Adrenal gland (tissue), 9 donors: ENCODE measurements at regions not wholly inside any gene's neighbourhood (a gene's known extent, or its start where the extent isn't known, plus 50 kb on each side); places are given as distances from the start of the nearest gene placed in this dataset.

Source experiments
- DNase-seq, 7 donors: peaks; one replicate each; pipeline ENCODE4 v3.0.0-alpha.2; 2019 to 2020
- H3K27ac ChIP-seq, 5 donors: fragments of 200-600 bp; sonication (generic) in 4 of 5; 1 replicate in 3 of 5; 2 replicates in 2 of 5; pipeline versions ENCODE4 v1.5.1 to v1.8.0; 2016 to 2020; ENCODE audit warnings: mild to moderate bottlenecking in 1 of 5
- H3K27me3 ChIP-seq: fragments of 200-600 bp; 2 replicates; pipeline ENCODE4 v1.8.0; 2021
- H3K36me3 ChIP-seq, 2 donors: fragments of 200-600 bp; replicated peaks in 1 of 2; 1 replicate in 1 of 2; 2 replicates in 1 of 2; pipeline versions ENCODE4 v1.5.1 to v1.8.0; 2018 to 2022
- H3K4me1 ChIP-seq, 2 donors: fragments of 200-600 bp; replicated peaks in 1 of 2; 1 replicate in 1 of 2; 2 replicates in 1 of 2; pipeline versions ENCODE4 v1.5.1 to v1.8.0; 2018 to 2021
- H3K4me3 ChIP-seq, 4 donors: fragments of 200-600 bp; sonication (generic) in 3 of 4; one replicate each; pipeline ENCODE4 v1.5.1; 2016 to 2018
- H3K9me3 ChIP-seq, 3 donors: fragments of 200-600 bp; sonication (generic) in 1 of 3; replicated peaks in 1 of 3; 1 replicate in 2 of 3; 2 replicates in 1 of 3; pipeline versions ENCODE4 v1.5.1 to v1.8.0; 2016 to 2021
- POLR2A ChIP-seq, 2 donors: fragments of 450-650 bp; IDR thresholded peaks; one replicate each; pipeline ENCODE4 v1.6.1; 2017; ENCODE audit warnings: antibody characterized with exemption in 2 of 2, mild to moderate bottlenecking in 2 of 2, moderate library complexity in 1 of 2
- WGBS, 4 donors: extraction: QIAGEN DNeasy Blood & Tissue Kit in 2 of 4; methylation state at CpG; one replicate each; pipeline versions ENCODE4 v1.1.5 to v1.1.7; 2013 to 2017; 5-methylcytosine and 5-hydroxymethylcytosine counted together
- intact Hi-C, 2 donors: fragments of 100-400 bp; cut with DNase I; formaldehyde crosslinking; loops; one replicate each; pipeline versions ENCODE4 v1.14.1 to v1.15.0; 2022 to 2023
- TF ChIP-seq, protein P1 (sequence below), 6 experiments: fragments of 450-650 bp in 4 of 6; fragments of 200-600 bp in 2 of 6; sonication (generic) in 1 of 6; IDR thresholded peaks; 1 replicate in 5 of 6; 2 replicates in 1 of 6; pipeline versions ENCODE4 v1.5.1 to v1.8.0; 2016 to 2021; ENCODE audit warnings: antibody characterized with exemption in 6 of 6, mild to moderate bottlenecking in 2 of 6, moderate library complexity in 1 of 6
- donor health status: healthy with polysubstance abuse.
- donor health status: Bipolar disorder and iron deficiency.
- donor health status: DM: yes; HTN: yes; CAD: no.
- donor health status: DM: no; HTN: no; CAD: no.
- donor health status: DM: no; HTN: no; CAD: no.

- WGBS, 4 donors: 22 to 54% (median 25%) methylated on average over 1 of the region's 1 CpG
- no peaks in the 10 kb centered on the region for H3K9me3 ChIP-seq
- H3K4me1 ChIP-seq: no peaks in the 10 kb centered on the region
- no peak for DNase-seq
- H3K36me3 ChIP-seq: no peaks in the 10 kb centered on the region
- TF ChIP-seq POLR2A (IDR thresholded peaks at IDR 0.05): no peak
- TF ChIP-seq, protein P1, sequence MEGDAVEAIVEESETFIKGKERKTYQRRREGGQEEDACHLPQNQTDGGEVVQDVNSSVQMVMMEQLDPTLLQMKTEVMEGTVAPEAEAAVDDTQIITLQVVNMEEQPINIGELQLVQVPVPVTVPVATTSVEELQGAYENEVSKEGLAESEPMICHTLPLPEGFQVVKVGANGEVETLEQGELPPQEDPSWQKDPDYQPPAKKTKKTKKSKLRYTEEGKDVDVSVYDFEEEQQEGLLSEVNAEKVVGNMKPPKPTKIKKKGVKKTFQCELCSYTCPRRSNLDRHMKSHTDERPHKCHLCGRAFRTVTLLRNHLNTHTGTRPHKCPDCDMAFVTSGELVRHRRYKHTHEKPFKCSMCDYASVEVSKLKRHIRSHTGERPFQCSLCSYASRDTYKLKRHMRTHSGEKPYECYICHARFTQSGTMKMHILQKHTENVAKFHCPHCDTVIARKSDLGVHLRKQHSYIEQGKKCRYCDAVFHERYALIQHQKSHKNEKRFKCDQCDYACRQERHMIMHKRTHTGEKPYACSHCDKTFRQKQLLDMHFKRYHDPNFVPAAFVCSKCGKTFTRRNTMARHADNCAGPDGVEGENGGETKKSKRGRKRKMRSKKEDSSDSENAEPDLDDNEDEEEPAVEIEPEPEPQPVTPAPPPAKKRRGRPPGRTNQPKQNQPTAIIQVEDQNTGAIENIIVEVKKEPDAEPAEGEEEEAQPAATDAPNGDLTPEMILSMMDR (IDR thresholded peaks at IDR 0.05): no peak
- no peak overlapping the region for H3K27ac ChIP-seq
- peaks cover 19% of the 10 kb centered on the region for H3K27me3 ChIP-seq
- intact Hi-C loops: no loop called here
- no peak overlapping the region for H3K4me3 ChIP-seq
These were observed 186.9 kb upstream of the CAND1 start for GRCh38 chr12:67082221-67082620.

DNA sequence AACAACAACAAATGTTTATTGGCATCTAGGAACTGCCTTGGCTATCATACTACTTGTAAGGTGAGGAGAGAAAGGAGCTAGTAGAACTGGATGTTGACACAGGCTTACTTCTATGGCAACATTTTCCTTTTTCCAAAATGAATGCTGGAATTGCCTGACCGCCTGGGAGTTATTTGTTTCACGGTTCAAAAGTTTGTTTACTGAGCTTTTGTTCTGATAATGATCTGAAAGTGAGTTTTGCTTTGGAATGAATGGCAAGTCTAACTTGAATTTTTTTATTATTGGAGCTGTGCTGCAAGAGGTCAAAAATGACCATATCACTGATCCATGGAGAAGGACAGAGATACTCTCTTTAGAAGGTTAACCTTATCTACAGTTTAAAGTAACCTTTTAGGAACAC is 183.5 kb upstream of the CAND1 start:
- Histone ChIP-seq H3K4me1 (no peaks in the 10 kb centered on the region), H3K36me3 (no peaks in the 10 kb centered on the region), H3K9me3 (no peaks in the 10 kb centered on the region), H3K27ac (no peak overlapping the region), H3K4me3 (no peak overlapping the region), H3K27me3 (peaks cover 23% of the 10 kb centered on the region)
- no peak for DNase-seq
- WGBS, 4 donors: 73 to 80% (median 74%) methylated on average over 2 of the region's 2 CpGs
- TF ChIP-seq POLR2A (IDR thresholded peaks at IDR 0.05): no peak
- TF ChIP-seq, protein P1 (IDR thresholded peaks at IDR 0.05): no peak
- intact Hi-C loops: no loop called here

DNA sequence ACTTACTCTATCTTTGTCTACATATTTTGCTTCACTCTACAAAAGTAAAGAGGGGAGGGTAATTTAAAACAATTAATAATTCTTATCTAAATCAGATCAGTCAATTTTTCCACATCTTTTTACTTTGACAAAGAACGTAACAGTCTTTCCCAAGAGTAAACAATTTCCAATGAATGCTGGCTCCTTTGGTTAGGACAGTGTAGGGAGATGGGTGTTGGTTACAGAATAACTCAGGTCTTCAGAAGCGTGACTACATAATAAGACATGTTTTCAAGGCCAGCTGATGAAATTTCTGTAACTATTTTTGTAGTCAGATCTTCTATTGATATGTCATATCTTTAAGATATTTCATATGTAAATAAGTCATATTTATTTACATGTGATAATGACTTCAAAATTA is 183.0 kb upstream of the CAND1 start:
- Histone ChIP-seq H3K4me3 (no peak overlapping the region), H3K9me3 (no peaks in the 10 kb centered on the region), H3K27ac (no peak overlapping the region), H3K4me1 (no peaks in the 10 kb centered on the region), H3K27me3 (peaks cover 25% of the 10 kb centered on the region), H3K36me3 (no peaks in the 10 kb centered on the region)
- TF ChIP-seq, protein P1 (IDR thresholded peaks at IDR 0.05): no peak
- no peak for TF ChIP-seq POLR2A (IDR thresholded peaks at IDR 0.05)
- DNase-seq: no peak
- 65 to 75% (median 69%) methylated on average over 2 of the region's 2 CpGs for WGBS, 4 donors
- intact Hi-C loops: no loop called here

GRCh38 chr12:67088401-67089118 is 180.6 kb upstream of the CAND1 start:
- no peak overlapping the region for H3K27ac ChIP-seq
- 80 to 89% (median 86%) methylated on average over 3 of the region's 3 CpGs for whole genome bisulfite sequencing, 4 donors
- no peak for DNase-seq
- H3K4me1 ChIP-seq: no peaks in the 10 kb centered on the region
- no peaks in the 10 kb centered on the region for H3K9me3 ChIP-seq
- H3K4me3 ChIP-seq: no peak overlapping the region
- H3K27me3 ChIP-seq: peaks cover 25% of the 10 kb centered on the region
- intact Hi-C loops: no loop called here
- TF ChIP-seq, protein P1 (IDR thresholded peaks at IDR 0.05): no peak
- no peak for TF ChIP-seq POLR2A (IDR thresholded peaks at IDR 0.05)
- no peaks in the 10 kb centered on the region for H3K36me3 ChIP-seq
